ENCODE measurements at regions not wholly inside any gene's neighbourhood (a gene's known extent, or its start where the extent isn't known, plus 50 kb on each side); places are given as distances from the start of the nearest gene placed in this dataset.

DNA sequence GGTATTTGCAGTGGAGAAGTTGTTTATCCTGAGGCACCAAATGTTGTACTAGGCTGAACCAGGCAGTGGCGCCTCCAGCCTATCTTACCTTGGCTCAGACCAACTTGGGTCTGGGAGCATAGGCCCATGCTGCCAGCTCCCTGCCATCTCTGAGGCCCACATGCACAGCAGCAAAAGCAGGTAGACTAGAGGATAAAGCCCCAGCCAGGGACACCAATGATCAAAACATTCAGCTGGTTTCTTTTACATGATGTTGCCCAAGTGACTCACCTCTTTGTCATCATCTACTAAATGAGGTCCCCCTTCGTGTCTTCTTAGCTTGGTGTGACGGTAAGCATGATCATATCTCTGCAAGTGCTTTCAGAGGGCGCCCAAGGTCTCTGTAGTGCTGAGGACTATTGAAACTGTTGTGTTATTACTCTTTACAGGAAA, 112.1 kb upstream of the DRD2 start:
- TF ChIP-seq CTCF (IDR thresholded peaks at IDR 0.05) (no peak), EP300 (IDR thresholded peaks at IDR 0.05) (no peak)

Measured in gastroesophageal sphincter (tissue), 3 donors.